GM11168 (cell line): ENCODE measurements at regions not wholly inside any gene's neighbourhood (a gene's known extent, or its start where the extent isn't known, plus 50 kb on each side); places are given as distances from the start of the nearest gene placed in this dataset.
"Not testable (repeated sequence)": the region's sequence is repeated elsewhere in the genome, so short reads cannot be mapped to it uniquely, and the experiment has no call there.

Experiments
- in situ Hi-C: fragments of 300-500 bp; cut with MboI; formaldehyde crosslinking; loops from one replicate; pipeline ENCODE4 v1.12.0; 2022; ENCODE audit warnings: low sequenced_read_pairs; ENCODE audit not compliant: unreplicated experiment

DNA sequence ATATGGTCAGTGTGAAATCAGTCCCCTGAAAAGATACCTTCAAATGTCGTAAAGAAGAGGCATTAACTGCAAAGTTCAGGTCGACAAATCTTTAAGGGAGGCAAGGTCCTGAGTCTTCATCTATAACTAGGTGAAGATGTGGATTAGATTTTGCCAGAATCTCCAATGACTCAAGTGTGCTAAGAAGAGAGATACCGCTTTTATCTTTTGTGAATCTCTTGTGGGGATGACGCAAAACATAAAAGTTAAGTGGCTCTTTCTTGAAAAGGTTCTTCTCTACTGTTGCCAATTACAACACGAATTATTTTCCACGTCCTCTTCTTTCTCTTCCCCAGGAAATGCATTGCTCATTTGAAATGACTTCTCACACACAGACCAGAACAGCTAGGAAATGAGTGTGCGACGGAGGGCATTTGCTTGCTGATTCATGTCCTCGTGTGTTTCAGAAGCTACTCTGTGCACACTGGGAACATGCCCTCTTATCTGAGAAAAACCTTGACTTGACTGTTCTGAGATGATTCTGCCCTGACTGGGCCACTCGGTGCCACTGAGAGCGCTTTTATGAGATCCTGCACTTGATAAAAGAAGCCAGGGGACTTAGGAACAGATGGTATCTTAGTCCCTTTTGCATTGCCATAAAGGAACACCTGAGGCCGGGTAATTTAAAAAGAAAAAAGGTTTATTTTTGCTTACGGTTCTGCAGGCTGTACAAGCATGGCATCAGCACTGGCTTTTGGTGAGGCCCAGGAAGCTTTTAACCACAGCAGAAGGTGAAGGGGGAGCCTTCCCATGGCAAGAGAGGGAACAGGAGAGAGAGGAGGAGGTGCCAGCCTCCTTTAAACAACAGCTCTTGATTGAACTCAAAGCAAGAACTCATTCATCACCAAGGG lies 169.5 kb upstream of the PFKP start:
- in situ Hi-C loops: no loop called here

DNA sequence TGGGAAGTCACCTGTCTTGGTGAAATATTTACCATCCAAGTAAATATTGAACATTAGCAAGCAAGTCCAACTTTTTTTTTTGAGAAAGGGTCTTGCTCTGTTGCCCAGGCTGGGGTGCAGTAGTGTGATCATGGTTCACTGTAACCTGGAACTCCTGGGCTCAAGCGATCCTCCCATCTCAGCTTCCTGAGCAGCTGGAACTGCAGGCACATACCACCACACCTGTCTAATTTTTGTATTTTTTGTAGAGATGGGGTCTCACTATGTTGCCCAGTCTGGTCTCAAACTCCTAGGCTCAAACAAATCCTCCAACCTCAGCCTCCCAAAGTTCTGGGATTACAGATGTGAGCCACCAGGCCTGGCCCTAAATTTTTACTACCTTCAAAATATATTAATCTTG lies 171.0 kb upstream of the PFKP start:
- in situ Hi-C loops: not testable (repeated sequence)

DNA sequence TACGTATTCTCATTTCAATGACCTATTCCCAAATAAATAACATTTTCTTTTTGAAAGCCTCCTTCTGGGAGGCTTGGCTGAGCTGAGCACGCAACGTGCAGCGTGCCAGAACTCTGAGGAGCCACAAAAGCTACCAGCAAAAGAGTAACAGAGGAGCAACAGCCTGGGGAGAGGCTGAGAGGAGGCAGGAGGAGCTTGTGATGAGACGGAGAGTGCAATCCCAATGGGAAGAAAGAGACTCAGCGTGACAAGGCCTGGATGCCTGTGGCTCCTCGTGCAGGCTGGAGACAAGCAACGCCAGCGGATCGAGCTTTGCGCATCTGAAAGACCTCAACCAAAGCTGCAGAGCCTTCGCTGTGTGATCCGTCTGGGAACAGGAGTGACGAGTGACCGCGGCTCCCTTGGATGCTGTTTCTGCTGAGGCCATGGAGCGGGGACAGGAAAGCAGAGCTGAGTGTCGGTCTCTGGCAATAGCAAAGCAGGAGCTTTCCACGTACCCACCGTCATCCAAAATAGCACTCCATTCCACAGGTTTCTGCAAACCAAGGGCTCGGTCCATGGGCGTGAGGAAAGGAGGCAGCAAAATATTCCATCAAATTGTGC lies 171.7 kb upstream of the PFKP start:
- in situ Hi-C loops: no loop called here

GRCh38 chr10:2893991-2894390 lies 173.4 kb upstream of the PFKP start:
- in situ Hi-C loops: no loop called here

- in situ Hi-C loops: no loop called here
Measured at GRCh38 chr10:2893158-2893845, 174.0 kb upstream of the PFKP start.

DNA sequence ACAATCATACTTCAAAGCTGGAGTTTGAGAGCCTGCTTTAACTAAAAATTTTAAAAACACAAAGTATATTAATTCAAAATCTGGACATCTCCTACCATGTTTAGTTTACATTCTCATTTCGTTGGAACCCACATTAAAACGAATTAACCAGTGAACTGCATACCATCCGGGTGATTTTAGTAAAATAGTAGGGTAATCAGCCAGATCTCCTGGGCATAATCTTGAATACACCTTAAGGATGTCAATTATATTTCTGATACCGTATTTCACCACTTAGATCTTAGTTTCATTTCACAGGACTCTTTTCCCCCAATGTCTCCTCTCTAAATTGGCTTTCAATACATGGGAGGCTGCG lies 175.6 kb upstream of the PFKP start:
- in situ Hi-C loops: no loop called here

- in situ Hi-C loops: no loop called here
Measured at GRCh38 chr10:2891073-2891769, 176.1 kb upstream of the PFKP start.

DNA sequence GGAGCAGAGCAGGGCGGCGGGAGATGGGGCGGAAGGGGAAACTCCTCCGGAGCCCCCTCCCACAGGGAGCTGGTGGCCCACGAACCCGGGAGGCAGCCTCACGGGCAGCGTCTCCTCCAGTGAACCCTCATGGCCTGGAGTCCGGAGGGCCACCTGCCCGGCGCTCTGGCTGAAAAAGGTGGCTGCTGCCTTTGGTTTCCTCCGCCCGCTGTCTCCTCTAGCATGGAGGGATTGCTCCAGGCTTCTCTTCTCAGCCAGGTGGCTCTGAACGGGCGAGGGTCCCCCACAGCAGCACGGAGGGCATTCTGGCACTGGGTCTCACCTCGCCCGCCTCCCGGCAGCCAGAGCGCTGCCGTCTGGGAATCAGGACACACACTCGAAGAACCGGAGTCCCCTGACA lies 177.3 kb upstream of the PFKP start:
- in situ Hi-C loops: no loop called here

DNA sequence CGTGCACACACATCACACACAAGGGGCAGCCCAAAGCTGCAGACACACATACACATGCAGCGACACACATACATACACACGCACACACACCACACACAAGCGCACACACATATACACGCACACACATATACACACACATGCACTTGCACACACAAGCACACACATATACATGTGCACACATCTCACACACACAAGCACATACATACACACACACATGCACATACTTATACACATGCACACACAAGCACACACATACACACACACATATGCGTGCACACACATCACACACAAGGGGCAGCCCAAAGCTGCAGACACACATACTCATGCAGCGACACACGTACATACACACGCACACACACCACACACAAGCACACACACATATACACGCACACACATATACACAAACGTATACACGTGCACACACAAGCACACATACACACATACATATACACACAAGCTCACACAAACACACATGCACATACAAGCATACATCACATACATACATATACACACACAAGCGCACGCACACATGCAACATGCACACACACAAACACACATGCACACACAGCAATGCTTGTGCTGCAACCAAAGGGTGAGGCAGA lies 178.8 kb upstream of the PFKP start:
- in situ Hi-C loops: no loop called here

DNA sequence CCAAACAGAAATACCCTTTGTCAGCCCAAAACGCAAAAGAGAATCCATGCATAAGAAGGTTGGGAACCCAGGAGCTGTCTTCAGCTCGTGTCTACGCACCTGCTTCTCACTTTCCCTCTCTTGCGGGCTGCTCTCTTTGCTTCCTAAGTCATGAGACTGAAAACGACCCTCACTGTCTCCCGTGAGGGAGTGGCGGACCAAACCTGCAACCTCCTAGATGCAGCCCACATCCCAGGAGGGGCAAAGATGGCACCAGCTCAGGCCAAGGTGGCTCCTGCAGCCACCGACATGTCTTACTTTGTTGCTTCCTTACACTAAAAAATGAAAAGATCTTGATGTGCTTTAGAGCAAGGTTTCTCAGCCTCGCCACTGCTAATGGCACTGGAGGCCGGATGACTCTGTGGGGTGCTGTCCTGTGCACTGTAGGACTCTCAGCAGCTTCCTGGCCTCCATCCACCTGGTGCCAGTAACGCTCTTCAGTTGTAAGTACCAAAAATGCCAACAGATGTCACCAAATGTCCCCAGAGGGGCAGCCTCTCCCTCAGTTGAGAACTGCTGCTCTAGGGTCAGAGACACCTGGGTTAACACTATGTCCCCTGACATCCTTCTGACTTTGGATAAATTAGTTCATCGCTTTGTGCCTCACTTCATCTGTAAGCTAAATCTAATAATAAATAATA lies 179.8 kb upstream of the PFKP start:
- in situ Hi-C loops: no loop called here

DNA sequence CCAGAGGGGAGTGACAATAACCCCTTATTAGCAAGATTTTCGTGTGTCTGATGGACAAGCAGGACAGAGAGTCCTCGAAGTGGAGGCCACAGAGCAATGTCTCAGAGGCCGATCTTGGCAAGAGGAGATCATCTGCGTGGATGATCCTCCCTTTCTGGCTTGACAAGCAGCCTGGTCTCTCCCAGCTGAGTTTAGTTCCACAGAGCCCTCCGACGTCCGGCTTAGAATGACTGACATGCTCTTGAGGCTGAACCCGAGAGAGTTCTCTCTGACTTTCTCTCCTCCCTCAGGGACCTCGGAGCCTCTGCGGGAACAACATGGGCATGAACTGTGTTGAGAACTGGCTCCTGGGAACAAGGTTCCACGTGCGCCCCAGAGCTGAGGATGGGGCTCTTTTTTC lies 180.7 kb upstream of the PFKP start:
- in situ Hi-C loops: no loop called here

- in situ Hi-C loops: no loop called here
Measured at GRCh38 chr10:2885288-2886278, 181.8 kb upstream of the PFKP start.

DNA sequence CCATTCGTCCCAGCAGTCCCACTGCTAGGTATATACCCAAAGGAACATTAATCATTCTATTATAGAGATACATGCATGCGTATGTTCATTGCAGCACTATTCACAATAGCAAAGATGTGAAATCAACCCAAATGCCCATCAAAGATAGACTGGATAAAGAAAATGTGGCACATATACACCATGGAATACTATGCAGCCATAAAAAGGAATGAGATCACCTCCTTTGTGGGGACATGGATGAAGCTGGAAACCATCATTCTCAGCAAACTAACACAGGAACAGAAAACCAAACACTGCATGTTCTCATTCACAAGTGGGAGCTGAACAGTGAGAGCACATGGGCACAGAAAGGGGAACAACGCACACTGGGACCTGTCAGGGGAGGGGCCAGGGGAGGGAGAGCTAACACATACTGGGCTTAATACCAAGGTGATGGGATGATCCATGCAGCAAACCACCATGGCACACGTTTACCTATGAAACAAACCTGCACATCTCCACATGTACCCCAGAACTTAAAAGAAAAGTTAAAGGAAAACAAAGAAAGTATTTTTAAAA lies 183.3 kb upstream of the PFKP start:
- in situ Hi-C loops: not testable (repeated sequence)

GRCh38 chr10:2883238-2883637 lies 184.1 kb upstream of the PFKP start:
- in situ Hi-C loops: no loop called here

DNA sequence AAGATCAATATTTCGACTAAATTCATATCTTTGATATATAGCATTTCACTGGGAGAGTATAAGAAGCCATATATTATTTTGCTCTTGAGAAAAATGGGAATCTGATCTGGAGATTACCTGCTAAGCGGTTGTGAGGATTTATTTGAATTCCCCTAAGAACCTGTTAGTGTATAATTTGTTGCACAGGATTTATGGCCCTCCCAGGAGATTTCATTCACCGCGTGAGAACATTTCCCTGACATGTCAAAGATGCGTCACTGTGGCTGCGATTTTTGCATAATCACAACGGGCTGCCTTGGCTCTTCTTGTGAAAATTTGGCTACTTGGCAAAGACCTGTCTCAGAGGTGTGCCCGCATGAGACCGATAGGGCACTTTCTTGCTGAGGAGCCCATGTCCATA lies 184.7 kb upstream of the PFKP start:
- in situ Hi-C loops: no loop called here

- in situ Hi-C loops: no loop called here
Measured at GRCh38 chr10:2881720-2882620, 185.4 kb upstream of the PFKP start.

- in situ Hi-C loops: not testable (repeated sequence)
Measured at GRCh38 chr10:2880050-2880449, 187.3 kb upstream of the PFKP start.
